Memory B cell (primary cell): ENCODE measurements at regions not wholly inside any gene's neighbourhood (a gene's known extent, or its start where the extent isn't known, plus 50 kb on each side); places are given as distances from the start of the nearest gene placed in this dataset.

Experiments
- ATAC-seq: fragments of 150-1000 bp; cut with Tn5 transposase; 2 replicates; pipeline ENCODE4 v1.10.0; 2021; ENCODE audit warnings: low read depth, mild to moderate bottlenecking, moderate library complexity
- DNase-seq, 2 donors: peaks; one replicate each; pipeline ENCODE4 v3.0.0; 2022; ENCODE audit warnings: low spot score in 2 of 2
- H3K27ac Mint-ChIP-seq: one replicate; pipeline ENCODE4 v1.8.0; 2022; ENCODE audit warnings: mild to moderate bottlenecking, moderate library complexity, mixed read lengths
- H3K27me3 Mint-ChIP-seq: one replicate; pipeline ENCODE4 v1.8.0; 2022; ENCODE audit warnings: mixed read lengths
- H3K36me3 Mint-ChIP-seq: one replicate; pipeline ENCODE4 v1.8.0; 2022; ENCODE audit warnings: mild to moderate bottlenecking, mixed read lengths
- H3K4me1 Mint-ChIP-seq: one replicate; pipeline ENCODE4 v1.8.0; 2022; ENCODE audit warnings: mixed read lengths
- H3K4me3 Mint-ChIP-seq: one replicate; pipeline ENCODE4 v1.8.0; 2022; ENCODE audit warnings: mild to moderate bottlenecking, moderate library complexity, mixed read lengths
- H3K9me3 Mint-ChIP-seq: one replicate; pipeline ENCODE4 v1.8.0; 2022; ENCODE audit warnings: mixed read lengths

- H3K27ac Mint-ChIP-seq, result no peak overlapping the region
- no peak for ATAC-seq
- H3K9me3 Mint-ChIP-seq, result no peaks in the 10 kb centered on the region
- H3K4me1 Mint-ChIP-seq, result peaks cover 4% of the 10 kb centered on the region
- peaks cover 3% of the 10 kb centered on the region for H3K27me3 Mint-ChIP-seq
- no peak overlapping the region for H3K4me3 Mint-ChIP-seq
- DNase-seq, result no peak
- H3K36me3 Mint-ChIP-seq, result no peaks in the 10 kb centered on the region
Measured at GRCh38 chr12:75717902-75718301, 206.5 kb upstream of the KRR1 start.

GRCh38 chr12:75716291-75717025, 205.0 kb upstream of the KRR1 start:
- no peaks in the 10 kb centered on the region for H3K36me3 Mint-ChIP-seq
- H3K27ac Mint-ChIP-seq, result no peak overlapping the region
- H3K4me3 Mint-ChIP-seq, result no peak overlapping the region
- DNase-seq (no peak), ATAC-seq (no peak)
- no peaks in the 10 kb centered on the region for H3K4me1 Mint-ChIP-seq
- H3K9me3 Mint-ChIP-seq, result no peaks in the 10 kb centered on the region
- peaks cover 3% of the 10 kb centered on the region for H3K27me3 Mint-ChIP-seq

- DNase-seq (no peak), ATAC-seq (no peak)
- no peak overlapping the region for H3K27ac Mint-ChIP-seq
- peaks cover 3% of the 10 kb centered on the region for H3K27me3 Mint-ChIP-seq
- H3K4me3 Mint-ChIP-seq, result no peak overlapping the region
- no peaks in the 10 kb centered on the region for H3K9me3 Mint-ChIP-seq
- no peaks in the 10 kb centered on the region for H3K36me3 Mint-ChIP-seq
- no peaks in the 10 kb centered on the region for H3K4me1 Mint-ChIP-seq
Measured at GRCh38 chr12:75715682-75716081, 204.3 kb upstream of the KRR1 start.

GRCh38 chr12:75715323-75715644, 203.9 kb upstream of the KRR1 start:
- Mint-ChIP-seq H3K4me1 (no peaks in the 10 kb centered on the region), H3K4me3 (no peak overlapping the region), H3K36me3 (no peaks in the 10 kb centered on the region), H3K27ac (no peak overlapping the region), H3K27me3 (peaks cover under 1% of the 10 kb centered on the region), H3K9me3 (no peaks in the 10 kb centered on the region)
- DNase-seq (no peak), ATAC-seq (no peak)

- no peaks in the 10 kb centered on the region for H3K4me1 Mint-ChIP-seq
- H3K4me3 Mint-ChIP-seq, result no peak overlapping the region
- H3K36me3 Mint-ChIP-seq, result no peaks in the 10 kb centered on the region
- no peak overlapping the region for H3K27ac Mint-ChIP-seq
- H3K27me3 Mint-ChIP-seq, result no peaks in the 10 kb centered on the region
- ATAC-seq, result no peak
- DNase-seq, result no peak
- no peaks in the 10 kb centered on the region for H3K9me3 Mint-ChIP-seq
Measured at GRCh38 chr12:75714462-75715322, 203.3 kb upstream of the KRR1 start.

GRCh38 chr12:75713434-75713833, 202.0 kb upstream of the KRR1 start:
- Mint-ChIP-seq H3K27ac (no peak overlapping the region), H3K4me3 (no peak overlapping the region), H3K27me3 (no peaks in the 10 kb centered on the region), H3K4me1 (no peaks in the 10 kb centered on the region), H3K36me3 (no peaks in the 10 kb centered on the region), H3K9me3 (no peaks in the 10 kb centered on the region)
- DNase-seq, result no peak
- ATAC-seq, result no peak

- Mint-ChIP-seq H3K9me3 (no peaks in the 10 kb centered on the region), H3K27ac (no peak overlapping the region)
Measured at GRCh38 chr12:75712223-75712622, 200.8 kb upstream of the KRR1 start.

GRCh38 chr12:75711271-75711670, 199.9 kb upstream of the KRR1 start:
- Mint-ChIP-seq H3K4me3 (no peak overlapping the region), H3K27ac (no peak overlapping the region), H3K9me3 (no peaks in the 10 kb centered on the region), H3K4me1 (peaks cover 5% of the 10 kb centered on the region), H3K36me3 (no peaks in the 10 kb centered on the region), H3K27me3 (no peaks in the 10 kb centered on the region)
- DNase-seq (no peak), ATAC-seq (no peak)

More at GRCh38 chr12:75712223-75712622, 200.8 kb upstream of the KRR1 start:
- Mint-ChIP-seq H3K36me3 (no peaks in the 10 kb centered on the region), H3K4me1 (no peaks in the 10 kb centered on the region), H3K27me3 (no peaks in the 10 kb centered on the region), H3K4me3 (no peak overlapping the region)
- DNase-seq (no peak), ATAC-seq (no peak)

GRCh38 chr12:75710361-75711069, 199.1 kb upstream of the KRR1 start:
- H3K4me3 Mint-ChIP-seq, result no peak overlapping the region
- DNase-seq (no peak), ATAC-seq (no peak)
- H3K27me3 Mint-ChIP-seq, result no peaks in the 10 kb centered on the region
- no peaks in the 10 kb centered on the region for H3K9me3 Mint-ChIP-seq
- H3K4me1 Mint-ChIP-seq, result peaks cover 8% of the 10 kb centered on the region
- no peak overlapping the region for H3K27ac Mint-ChIP-seq
- no peaks in the 10 kb centered on the region for H3K36me3 Mint-ChIP-seq

- ATAC-seq, result no peak
- DNase-seq, result no peak
- Mint-ChIP-seq H3K36me3 (no peaks in the 10 kb centered on the region), H3K27ac (no peak overlapping the region), H3K4me3 (no peak overlapping the region), H3K9me3 (no peaks in the 10 kb centered on the region), H3K4me1 (peaks cover 8% of the 10 kb centered on the region), H3K27me3 (no peaks in the 10 kb centered on the region)
Measured at GRCh38 chr12:75709503-75709902, 198.1 kb upstream of the KRR1 start.

- no peak overlapping the region for H3K4me3 Mint-ChIP-seq
- no peaks in the 10 kb centered on the region for H3K36me3 Mint-ChIP-seq
- H3K27ac Mint-ChIP-seq, result no peak overlapping the region
- H3K4me1 Mint-ChIP-seq, result peaks cover 8% of the 10 kb centered on the region
- DNase-seq (no peak), ATAC-seq (no peak)
- H3K9me3 Mint-ChIP-seq, result no peaks in the 10 kb centered on the region
- H3K27me3 Mint-ChIP-seq, result no peaks in the 10 kb centered on the region
Measured at GRCh38 chr12:75708802-75709201, 197.4 kb upstream of the KRR1 start.

GRCh38 chr12:75707983-75708382, 196.6 kb upstream of the KRR1 start:
- Mint-ChIP-seq H3K4me3 (no peak overlapping the region), H3K27me3 (no peaks in the 10 kb centered on the region), H3K4me1 (peaks cover 8% of the 10 kb centered on the region), H3K27ac (no peak overlapping the region), H3K36me3 (no peaks in the 10 kb centered on the region), H3K9me3 (no peaks in the 10 kb centered on the region)
- DNase-seq (no peak), ATAC-seq (no peak)

- Mint-ChIP-seq H3K36me3 (no peaks in the 10 kb centered on the region), H3K27me3 (no peaks in the 10 kb centered on the region), H3K4me1 (peaks cover 8% of the 10 kb centered on the region), H3K4me3 (no peak overlapping the region), H3K9me3 (no peaks in the 10 kb centered on the region), H3K27ac (no peak overlapping the region)
- DNase-seq (no peak), ATAC-seq (no peak)
Measured at GRCh38 chr12:75706786-75707605, 195.6 kb upstream of the KRR1 start.
